ENCODE measurements at regions not wholly inside any gene's neighbourhood (a gene's known extent, or its start where the extent isn't known, plus 50 kb on each side); places are given as distances from the start of the nearest gene placed in this dataset.

DNA sequence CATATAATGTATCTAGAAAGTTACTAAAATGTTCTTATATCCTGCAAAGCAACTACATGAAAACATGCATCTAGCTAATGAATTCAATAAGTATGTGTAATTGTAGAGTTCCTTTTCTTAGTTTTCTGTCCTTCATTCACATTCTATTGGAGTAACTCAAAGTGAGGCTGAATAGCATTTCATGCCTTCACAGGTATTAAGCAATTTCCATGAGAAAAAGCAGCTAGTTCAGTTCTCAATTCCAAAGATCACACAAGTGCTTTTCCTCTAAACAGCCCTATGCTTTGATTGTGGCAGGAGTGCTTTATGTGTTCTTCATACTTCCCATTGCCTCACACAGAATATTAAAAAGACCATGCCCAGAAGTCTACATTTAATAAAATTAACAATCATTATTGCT is 274.9 kb downstream of the RFPL4B start:
- TF ChIP-seq, protein P1, sequence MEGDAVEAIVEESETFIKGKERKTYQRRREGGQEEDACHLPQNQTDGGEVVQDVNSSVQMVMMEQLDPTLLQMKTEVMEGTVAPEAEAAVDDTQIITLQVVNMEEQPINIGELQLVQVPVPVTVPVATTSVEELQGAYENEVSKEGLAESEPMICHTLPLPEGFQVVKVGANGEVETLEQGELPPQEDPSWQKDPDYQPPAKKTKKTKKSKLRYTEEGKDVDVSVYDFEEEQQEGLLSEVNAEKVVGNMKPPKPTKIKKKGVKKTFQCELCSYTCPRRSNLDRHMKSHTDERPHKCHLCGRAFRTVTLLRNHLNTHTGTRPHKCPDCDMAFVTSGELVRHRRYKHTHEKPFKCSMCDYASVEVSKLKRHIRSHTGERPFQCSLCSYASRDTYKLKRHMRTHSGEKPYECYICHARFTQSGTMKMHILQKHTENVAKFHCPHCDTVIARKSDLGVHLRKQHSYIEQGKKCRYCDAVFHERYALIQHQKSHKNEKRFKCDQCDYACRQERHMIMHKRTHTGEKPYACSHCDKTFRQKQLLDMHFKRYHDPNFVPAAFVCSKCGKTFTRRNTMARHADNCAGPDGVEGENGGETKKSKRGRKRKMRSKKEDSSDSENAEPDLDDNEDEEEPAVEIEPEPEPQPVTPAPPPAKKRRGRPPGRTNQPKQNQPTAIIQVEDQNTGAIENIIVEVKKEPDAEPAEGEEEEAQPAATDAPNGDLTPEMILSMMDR (IDR thresholded peaks at IDR 0.05; ENCODE audit: low read length) = no peak
- TF ChIP-seq EZH2 (IDR thresholded peaks at IDR 0.05; ENCODE audit: borderline replicate concordance, low read length) = no peak
